Thyroid gland (tissue), 4 donors: ENCODE measurements at regions not wholly inside any gene's neighbourhood (a gene's known extent, or its start where the extent isn't known, plus 50 kb on each side); places are given as distances from the start of the nearest gene placed in this dataset.

Experiments
- DNase-seq, 2 donors: peaks; one replicate each; pipeline ENCODE4 v3.0.0-alpha.2; 2019
- H3K27ac ChIP-seq, 3 donors: fragments of 200-600 bp; sonication (generic); 1 replicate in 2 of 3; 2 replicates in 1 of 3; pipeline ENCODE4 v1.5.1; 2016 to 2019; ENCODE audit warnings: mild to moderate bottlenecking in 1 of 3, moderate library complexity in 1 of 3
- H3K27me3 ChIP-seq: fragments of 200-600 bp; sonication (generic); one replicate; pipeline ENCODE4 v1.5.1; 2019
- H3K36me3 ChIP-seq, 2 donors: fragments of 200-600 bp; sonication (generic); one replicate each; pipeline ENCODE4 v1.5.1; 2016 to 2019
- H3K4me1 ChIP-seq, 2 donors: fragments of 200-600 bp; sonication (generic); one replicate each; pipeline ENCODE4 v1.5.1; 2017 to 2019
- H3K4me3 ChIP-seq, 3 donors: fragments of 200-600 bp; sonication (generic); replicated peaks in 1 of 3; 1 replicate in 2 of 3; 2 replicates in 1 of 3; pipeline ENCODE4 v1.5.1; 2016; ENCODE audit warnings: mild to moderate bottlenecking in 1 of 3
- H3K9me3 ChIP-seq: fragments of 200-600 bp; sonication (generic); one replicate; pipeline ENCODE4 v1.5.1; 2017
- CTCF ChIP-seq, 6 experiments: fragments of 200-600 bp in 3 of 6; fragments of 450-650 bp in 3 of 6; sonication (generic) in 3 of 6; IDR thresholded peaks; one replicate each; pipeline ENCODE4 v1.5.1; 2016 to 2019; ENCODE audit warnings: antibody characterized with exemption in 6 of 6, mild to moderate bottlenecking in 2 of 6, inconsistent platforms in 1 of 6, moderate library complexity in 1 of 6
- POLR2A ChIP-seq, 2 donors: fragments of 450-650 bp; IDR thresholded peaks; one replicate each; pipeline ENCODE4 v1.6.1; 2017; ENCODE audit warnings: antibody characterized with exemption in 2 of 2, mild to moderate bottlenecking in 2 of 2, moderate library complexity in 1 of 2
- WGBS, 2 donors: methylation state at CpG; one replicate each; pipeline ENCODE4 v1.1.5; 2017; 5-methylcytosine and 5-hydroxymethylcytosine counted together
- intact Hi-C: fragments of 100-400 bp; cut with DNase I; formaldehyde crosslinking; loops from one replicate; pipeline ENCODE4 v1.15.1; 2023

DNA sequence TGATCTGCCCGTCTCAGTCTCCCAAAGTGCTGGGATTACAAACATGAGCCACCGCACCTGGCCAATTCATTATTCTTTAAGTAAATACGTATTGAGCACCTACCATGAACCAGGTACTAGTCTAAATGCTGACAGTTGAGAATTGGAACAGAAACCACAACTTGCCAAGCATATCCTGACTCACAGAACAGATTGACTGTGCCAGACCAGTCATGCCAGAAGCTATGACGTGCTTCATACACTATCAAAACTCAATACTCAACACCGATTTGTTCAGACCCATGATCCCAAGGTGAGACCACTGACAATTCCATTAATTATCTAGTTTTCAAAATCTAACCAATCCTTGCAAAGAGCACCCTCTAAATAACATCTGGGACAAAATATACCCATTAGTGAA, 148.6 kb downstream of the B3GNT2 start:
- 52 to 72% methylated on average over 5 of the region's 5 CpGs for WGBS, 2 donors
- peak; percentile 37 to 56 for DNase-seq
- TF ChIP-seq POLR2A (IDR thresholded peaks at IDR 0.05) (no peak), CTCF (IDR thresholded peaks at IDR 0.05) (no peak)
- Histone ChIP-seq H3K27ac (peak overlapping the region in 1 of 3 donors; percentile 42), H3K9me3 (no peaks in the 10 kb centered on the region), H3K27me3 (no peaks in the 10 kb centered on the region), H3K36me3 (no peaks in the 10 kb centered on the region), H3K4me3 (no peak overlapping the region), H3K4me1 (peaks cover 0 to 17% of the 10 kb centered on the region in 2 donors)
- intact Hi-C loops = no loop called here

- 84 to 89% methylated on average over 5 of the region's 5 CpGs for WGBS, 2 donors
- Histone ChIP-seq H3K9me3 (no peaks in the 10 kb centered on the region), H3K36me3 (no peaks in the 10 kb centered on the region), H3K4me1 (peaks cover 0 to 17% of the 10 kb centered on the region in 2 donors), H3K4me3 (no peak overlapping the region), H3K27ac (peak overlapping the region in 1 of 3 donors; percentile 42), H3K27me3 (no peaks in the 10 kb centered on the region)
- intact Hi-C loops = no loop called here
- TF ChIP-seq POLR2A (IDR thresholded peaks at IDR 0.05) = no peak
- no peak for TF ChIP-seq CTCF (IDR thresholded peaks at IDR 0.05)
- no peak for DNase-seq
These were observed 147.9 kb downstream of the B3GNT2 start for GRCh38 chr2:62343636-62344337.

- TF ChIP-seq POLR2A (IDR thresholded peaks at IDR 0.05) = no peak
- no peak for TF ChIP-seq CTCF (IDR thresholded peaks at IDR 0.05)
- Histone ChIP-seq H3K27ac (no peak overlapping the region), H3K4me3 (no peak overlapping the region), H3K9me3 (no peaks in the 10 kb centered on the region), H3K4me1 (peaks cover 0 to 17% of the 10 kb centered on the region in 2 donors), H3K27me3 (no peaks in the 10 kb centered on the region), H3K36me3 (no peaks in the 10 kb centered on the region)
- no peak for DNase-seq
- intact Hi-C loops = no loop called here
These were observed 147.3 kb downstream of the B3GNT2 start for GRCh38 chr2:62343206-62343605.

GRCh38 chr2:62340994-62341484, 145.1 kb downstream of the B3GNT2 start:
- peaks cover 0 to 17% of the 10 kb centered on the region in 2 donors for H3K4me1 ChIP-seq
- WGBS, 2 donors = 67 to 84% methylated on average over 4 of the region's 4 CpGs
- intact Hi-C loops = no loop called here
- no peaks in the 10 kb centered on the region for H3K9me3 ChIP-seq
- peak; percentile 44 to 73 for DNase-seq
- H3K27ac ChIP-seq = peak overlapping the region in 1 of 3 donors; percentile 18
- H3K27me3 ChIP-seq = no peaks in the 10 kb centered on the region
- no peak for TF ChIP-seq POLR2A (IDR thresholded peaks at IDR 0.05)
- no peak for TF ChIP-seq CTCF (IDR thresholded peaks at IDR 0.05)
- no peaks in the 10 kb centered on the region for H3K36me3 ChIP-seq
- no peak overlapping the region for H3K4me3 ChIP-seq

- intact Hi-C loops = no loop called here
- 86 to 91% methylated on average over 2 of the region's 2 CpGs for WGBS, 2 donors
These were observed 143.9 kb downstream of the B3GNT2 start for GRCh38 chr2:62339837-62340236.

More at GRCh38 chr2:62339837-62340236, 143.9 kb downstream of the B3GNT2 start:
- no peaks in the 10 kb centered on the region for H3K36me3 ChIP-seq
- H3K9me3 ChIP-seq = no peaks in the 10 kb centered on the region
- TF ChIP-seq CTCF (IDR thresholded peaks at IDR 0.05) (no peak), POLR2A (IDR thresholded peaks at IDR 0.05) (no peak)
- H3K4me1 ChIP-seq = peaks cover 0 to 17% of the 10 kb centered on the region in 2 donors
- no peaks in the 10 kb centered on the region for H3K27me3 ChIP-seq
- H3K4me3 ChIP-seq = no peak overlapping the region
- H3K27ac ChIP-seq = no peak overlapping the region
- no peak for DNase-seq
